Keratinocyte (primary cell): ENCODE measurements at regions not wholly inside any gene's neighbourhood (a gene's known extent, or its start where the extent isn't known, plus 50 kb on each side); places are given as distances from the start of the nearest gene placed in this dataset.

Source experiments
- DNase-seq: peaks from one replicate; pipeline ENCODE4 v3.0.0-alpha.2; 2011; ENCODE audit warnings: low read depth, missing footprints, low spot score
- FAIRE-seq: peaks from 2 replicates; lab custom pipeline; 2011; peaks lifted over from hg19 to GRCh38; lab: Jason Lieb, UNC
- H2AFZ ChIP-seq: 2 replicates; pipeline ENCODE4 v1.6.0; 2012; ENCODE audit warnings: low read length, control low read depth, inconsistent platforms; ENCODE audit not compliant: control insufficient read depth
- H3K27ac ChIP-seq: 2 replicates; pipeline ENCODE4 v1.5.1; 2011; ENCODE audit warnings: low read length; ENCODE audit not compliant: control insufficient read depth, insufficient read depth
- H3K27me3 ChIP-seq: 3 replicates; pipeline ENCODE4 v1.6.0; 2011; ENCODE audit warnings: low read length; ENCODE audit not compliant: control insufficient read depth, insufficient read depth; ENCODE audit errors: extremely low read depth
- H3K36me3 ChIP-seq, 2 experiments: 2 replicates in 1 of 2; 3 replicates in 1 of 2; pipeline ENCODE4 v1.5.1; 2011; ENCODE audit warnings: low read length in 2 of 2, mild to moderate bottlenecking in 1 of 2; ENCODE audit not compliant: control insufficient read depth in 2 of 2, insufficient read depth in 2 of 2; ENCODE audit errors: extremely low read depth in 1 of 2
- H3K4me1 ChIP-seq: 3 replicates; pipeline ENCODE4 v1.5.1; 2011; ENCODE audit warnings: low read length; ENCODE audit not compliant: control insufficient read depth, insufficient read depth; ENCODE audit errors: extremely low read depth
- H3K4me2 ChIP-seq: 3 replicates; pipeline ENCODE4 v1.6.0; 2011; ENCODE audit warnings: low read depth, low read length; ENCODE audit not compliant: control insufficient read depth, insufficient read depth; ENCODE audit errors: extremely low read depth
- H3K4me3 ChIP-seq, 3 experiments: fragments of 200-600 bp in 1 of 3; sonication (generic) in 1 of 3; 2 replicates in 2 of 3; 3 replicates in 1 of 3; pipeline ENCODE4 v1.5.1; 2011 to 2016; ENCODE audit warnings: low read length in 3 of 3, mild to moderate bottlenecking in 3 of 3, control low read depth in 2 of 3, inconsistent platforms in 1 of 3, low read depth in 1 of 3, mixed read lengths in 1 of 3, mixed run types in 1 of 3, moderate library complexity in 1 of 3; ENCODE audit not compliant: control insufficient read depth in 2 of 3, insufficient read depth in 2 of 3; ENCODE audit errors: extremely low read depth in 1 of 3
- H3K79me2 ChIP-seq: 2 replicates; pipeline ENCODE4 v1.6.0; 2012; ENCODE audit warnings: low read length; ENCODE audit not compliant: control insufficient read depth, insufficient read depth
- H3K9ac ChIP-seq: 3 replicates; pipeline ENCODE4 v1.6.0; 2011; ENCODE audit warnings: low read length; ENCODE audit not compliant: control insufficient read depth, insufficient read depth; ENCODE audit errors: extremely low read depth
- H3K9me1 ChIP-seq: 3 replicates; pipeline ENCODE4 v1.6.0; 2011; ENCODE audit warnings: low read length; ENCODE audit not compliant: control insufficient read depth, insufficient read depth; ENCODE audit errors: extremely low read depth
- H3K9me3 ChIP-seq: 2 replicates; pipeline ENCODE4 v1.5.1; 2012; ENCODE audit warnings: low read depth, low read length; ENCODE audit not compliant: control insufficient read depth
- H4K20me1 ChIP-seq: 3 replicates; pipeline ENCODE4 v1.6.0; 2011; ENCODE audit warnings: low read length; ENCODE audit not compliant: control insufficient read depth, insufficient read depth; ENCODE audit errors: extremely low read depth
- CTCF ChIP-seq, 3 experiments: IDR thresholded peaks in 1 of 3; conservative IDR thresholded peaks in 1 of 3; optimal IDR thresholded peaks in 1 of 3; 2 replicates in 2 of 3; 3 replicates in 1 of 3; pipeline versions ENCODE3 to v1.5.1; 2011; ENCODE audit warnings: low read length in 3 of 3, mild to moderate bottlenecking in 3 of 3, moderate library complexity in 2 of 3, control low read depth in 1 of 3, inconsistent platforms in 1 of 3; ENCODE audit not compliant: insufficient read depth in 2 of 3; ENCODE audit errors: extremely low read depth in 1 of 3
- EZH2 ChIP-seq: IDR thresholded peaks from one replicate; pipeline ENCODE4 v1.6.1; 2012; ENCODE audit warnings: inconsistent platforms, mild to moderate bottlenecking, low read length, moderate library complexity
- dilution Hi-C: fragments of 300-500 bp; cut with MboI; formaldehyde crosslinking; loops from one replicate; pipeline ENCODE4 v1.7.0; 2020; ENCODE audit warnings: low sequenced_read_pairs; ENCODE audit not compliant: extremely low pct_ligation_motif_present

- Histone ChIP-seq H2AFZ (no peak overlapping the region), H3K4me2 (no peak overlapping the region), H3K79me2 (no peaks in the 10 kb centered on the region), H3K4me3 (no peak overlapping the region), H3K36me3 (no peaks in the 10 kb centered on the region), H3K27ac (no peak overlapping the region), H3K4me1 (no peaks in the 10 kb centered on the region), H3K9me1 (no peaks in the 10 kb centered on the region), H3K9me3 (no peaks in the 10 kb centered on the region), H3K9ac (no peak overlapping the region), H4K20me1 (no peaks in the 10 kb centered on the region), H3K27me3 (no peaks in the 10 kb centered on the region)
- dilution Hi-C loops, result no loop called here
- FAIRE-seq (peak; percentile 51), DNase-seq (no peak)
- TF ChIP-seq EZH2, result no peak
- peak; percentile 51 to 67 (median 55) for TF ChIP-seq CTCF (optimal IDR thresholded peaks at IDR 0.05 in 1 of 3, IDR thresholded peaks at IDR 0.05 in 1 of 3, conservative IDR thresholded peaks at IDR 0.05 in 1 of 3; ENCODE audit: extremely low read depth in 1 of 3, insufficient read depth in 2 of 3, low read length in 3 of 3)
Observed at GRCh38 chr7:110090110-110090820, 1000.7 kb upstream of the LRRN3 start.

- H3K4me1 ChIP-seq, result no peaks in the 10 kb centered on the region
- H3K9ac ChIP-seq, result no peak overlapping the region
- H3K27me3 ChIP-seq, result no peaks in the 10 kb centered on the region
- no peaks in the 10 kb centered on the region for H4K20me1 ChIP-seq
- dilution Hi-C loops, result no loop called here
- no peaks in the 10 kb centered on the region for H3K79me2 ChIP-seq
- H3K4me3 ChIP-seq, result no peak overlapping the region
- no peak overlapping the region for H3K4me2 ChIP-seq
- TF ChIP-seq EZH2, result no peak
- no peak for TF ChIP-seq CTCF (optimal IDR thresholded peaks at IDR 0.05 in 1 of 3, IDR thresholded peaks at IDR 0.05 in 1 of 3, conservative IDR thresholded peaks at IDR 0.05 in 1 of 3; ENCODE audit: extremely low read depth in 1 of 3, insufficient read depth in 2 of 3, low read length in 3 of 3)
- no peaks in the 10 kb centered on the region for H3K9me1 ChIP-seq
- no peaks in the 10 kb centered on the region for H3K9me3 ChIP-seq
- no peaks in the 10 kb centered on the region for H3K36me3 ChIP-seq
- no peak overlapping the region for H3K27ac ChIP-seq
- no peak for FAIRE-seq
- no peak for DNase-seq
- no peak overlapping the region for H2AFZ ChIP-seq
Observed at GRCh38 chr7:110095372-110096052, 995.4 kb upstream of the LRRN3 start.
